Activated naive CD4-positive, alpha-beta T cell treated with anti-CD3 and anti-CD28 coated beads, Interleukin-2, amount 50 U/mL, for 24 hours (primary cell): ENCODE measurements at regions not wholly inside any gene's neighbourhood (a gene's known extent, or its start where the extent isn't known, plus 50 kb on each side); places are given as distances from the start of the nearest gene placed in this dataset.

Experiments
- H3K27ac Mint-ChIP-seq: one replicate; pipeline ENCODE4 v1.8.0; 2021; ENCODE audit warnings: mild to moderate bottlenecking, mixed read lengths
- H3K27me3 Mint-ChIP-seq: one replicate; pipeline ENCODE4 v1.8.0; 2021; ENCODE audit warnings: mixed read lengths
- H3K36me3 Mint-ChIP-seq: one replicate; pipeline ENCODE4 v1.8.0; 2021; ENCODE audit warnings: mixed read lengths
- H3K4me1 Mint-ChIP-seq: one replicate; pipeline ENCODE4 v1.8.0; 2021; ENCODE audit warnings: mixed read lengths
- H3K4me3 Mint-ChIP-seq: one replicate; pipeline ENCODE4 v1.8.0; 2021; ENCODE audit warnings: mild to moderate bottlenecking, mixed read lengths
- H3K9me3 Mint-ChIP-seq: one replicate; pipeline ENCODE4 v1.8.0; 2021; ENCODE audit warnings: mixed read lengths

DNA sequence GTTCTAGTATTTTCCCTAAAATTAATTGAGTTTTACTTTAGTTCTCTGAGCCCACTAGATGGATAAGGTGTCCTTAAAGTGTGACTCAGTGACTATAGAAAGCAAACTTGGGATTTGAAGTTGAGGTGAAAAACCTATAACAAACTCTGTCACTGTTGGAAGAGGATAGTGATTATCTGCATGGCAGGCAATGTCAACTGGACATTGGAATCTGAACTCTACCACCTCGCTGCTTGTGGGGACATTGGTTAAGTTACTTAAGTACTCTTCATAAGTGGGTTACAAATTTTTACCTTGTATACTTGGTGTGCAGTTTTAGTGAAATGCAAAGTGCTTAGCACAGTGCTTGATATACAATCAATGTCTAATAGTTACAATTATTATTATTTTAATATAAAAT, 87.9 kb upstream of the B3GAT2 start:
- H3K27ac Mint-ChIP-seq, result no peak overlapping the region
- peaks cover 3% of the 10 kb centered on the region for H3K9me3 Mint-ChIP-seq
- peaks cover 3% of the 10 kb centered on the region for H3K27me3 Mint-ChIP-seq
- no peaks in the 10 kb centered on the region for H3K4me1 Mint-ChIP-seq
- H3K36me3 Mint-ChIP-seq, result no peaks in the 10 kb centered on the region
- H3K4me3 Mint-ChIP-seq, result no peak overlapping the region

DNA sequence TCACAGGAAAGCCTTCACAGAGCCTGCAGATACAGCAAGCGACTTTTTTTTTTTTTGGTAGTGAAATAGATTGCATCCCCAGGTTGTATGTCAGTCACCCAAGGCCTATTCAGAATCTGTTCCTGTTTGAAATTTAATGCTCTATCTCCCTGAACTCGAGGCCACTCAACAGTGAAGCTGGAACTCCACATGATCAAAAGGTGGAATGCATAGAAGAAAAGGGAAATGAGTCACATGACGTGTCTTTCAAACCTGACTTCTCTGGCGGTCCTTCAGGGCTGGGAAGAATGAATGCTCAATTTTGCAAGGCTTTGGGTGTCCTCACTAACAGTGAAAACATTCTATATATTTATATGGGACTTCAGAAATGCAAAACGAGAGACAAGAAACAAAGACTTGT, 88.4 kb upstream of the B3GAT2 start:
- no peaks in the 10 kb centered on the region for H3K4me1 Mint-ChIP-seq
- peaks cover 3% of the 10 kb centered on the region for H3K9me3 Mint-ChIP-seq
- no peak overlapping the region for H3K27ac Mint-ChIP-seq
- H3K4me3 Mint-ChIP-seq, result no peak overlapping the region
- H3K27me3 Mint-ChIP-seq, result peaks cover 3% of the 10 kb centered on the region
- H3K36me3 Mint-ChIP-seq, result no peaks in the 10 kb centered on the region

DNA sequence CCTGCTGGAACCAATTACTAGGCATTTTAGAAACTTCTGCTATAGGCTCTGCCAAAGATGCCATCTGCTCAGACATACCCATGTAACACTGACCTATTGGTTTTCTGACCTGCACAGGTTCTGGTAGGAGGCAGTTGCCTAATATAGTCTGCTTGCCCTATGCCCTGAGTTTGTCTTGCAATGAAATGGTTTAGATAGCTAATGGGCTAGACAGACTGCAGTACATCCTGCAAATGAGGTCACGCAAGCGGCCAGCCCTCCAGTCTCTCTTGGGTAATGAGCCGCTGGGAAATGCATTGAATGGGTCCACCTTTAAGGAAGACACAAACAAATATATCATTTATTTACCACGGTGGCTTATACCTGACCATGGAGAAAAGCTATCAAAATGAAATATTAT, 90.6 kb upstream of the B3GAT2 start:
- Mint-ChIP-seq H3K9me3 (peaks cover 3% of the 10 kb centered on the region), H3K4me1 (no peaks in the 10 kb centered on the region), H3K27ac (no peak overlapping the region), H3K4me3 (no peak overlapping the region), H3K27me3 (no peaks in the 10 kb centered on the region), H3K36me3 (no peaks in the 10 kb centered on the region)

DNA sequence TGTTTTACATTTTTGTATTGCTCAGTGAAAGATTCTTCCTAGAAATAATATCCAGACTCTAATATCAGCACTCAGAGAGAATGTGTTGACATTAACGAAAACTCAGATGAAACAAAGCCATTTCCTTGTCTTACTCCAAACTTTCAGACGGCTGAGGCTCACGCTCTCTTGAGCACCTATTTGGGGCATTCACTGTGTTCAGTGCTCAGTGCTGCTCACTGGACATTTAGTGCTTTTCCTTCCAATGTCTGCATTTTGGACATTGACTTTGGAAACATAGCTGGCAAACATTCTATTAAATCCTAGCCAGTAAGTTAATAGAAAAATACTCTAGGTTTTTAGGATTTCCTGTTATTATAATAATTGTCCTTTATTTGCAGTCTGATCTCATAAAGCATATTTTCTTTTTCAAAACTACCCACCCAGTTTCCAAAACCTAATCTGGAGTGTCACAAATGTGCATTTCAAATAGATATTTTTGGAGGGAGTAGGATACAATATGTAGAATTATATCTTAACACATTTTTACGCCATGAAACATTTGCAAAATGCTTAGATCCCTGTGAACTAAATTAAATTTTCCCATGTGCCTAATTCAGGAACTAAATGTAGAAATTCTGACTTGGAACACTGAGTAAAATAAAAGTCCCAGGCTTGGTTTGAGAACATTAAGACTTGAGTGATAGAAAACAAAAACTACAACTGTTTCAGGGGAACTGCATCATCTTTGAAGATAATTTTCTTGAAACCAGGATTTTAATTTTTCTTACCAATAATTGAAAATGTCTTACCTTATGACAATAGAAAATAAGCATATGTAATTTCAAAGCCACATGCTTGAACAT, 91.7 kb upstream of the B3GAT2 start:
- Mint-ChIP-seq H3K27ac (no peak overlapping the region), H3K36me3 (no peaks in the 10 kb centered on the region), H3K27me3 (no peaks in the 10 kb centered on the region), H3K9me3 (peaks cover 3% of the 10 kb centered on the region), H3K4me3 (no peak overlapping the region), H3K4me1 (no peaks in the 10 kb centered on the region)

DNA sequence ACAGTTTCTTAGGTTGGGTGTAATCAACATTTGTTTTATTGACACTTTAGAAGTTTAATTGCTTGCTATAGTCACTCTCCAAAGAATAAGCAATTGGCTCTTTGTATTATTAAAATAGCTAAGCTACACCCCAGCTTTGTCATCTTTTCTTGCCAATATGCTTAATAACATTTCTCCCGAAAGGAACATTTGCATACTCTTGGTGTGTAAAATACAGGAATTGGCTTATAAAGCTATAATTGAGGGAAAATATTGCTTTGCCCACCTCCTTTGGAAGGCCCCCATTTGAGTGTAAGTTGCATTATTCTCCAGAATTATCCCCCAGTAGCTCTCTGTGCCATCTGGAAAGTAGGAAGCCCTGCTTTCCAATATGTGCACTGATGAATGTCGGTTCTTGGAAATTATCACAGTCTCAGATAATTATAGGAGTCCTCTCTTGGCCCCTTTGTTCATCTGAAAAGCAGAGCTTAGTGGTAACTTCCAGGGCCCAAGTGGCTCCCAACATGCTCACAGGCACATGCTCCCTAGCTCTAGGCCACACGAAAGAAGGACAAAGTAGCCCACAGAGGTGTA, 92.4 kb upstream of the B3GAT2 start:
- Mint-ChIP-seq H3K4me1 (no peaks in the 10 kb centered on the region), H3K27ac (no peak overlapping the region), H3K36me3 (no peaks in the 10 kb centered on the region), H3K9me3 (no peaks in the 10 kb centered on the region), H3K4me3 (no peak overlapping the region), H3K27me3 (no peaks in the 10 kb centered on the region)

DNA sequence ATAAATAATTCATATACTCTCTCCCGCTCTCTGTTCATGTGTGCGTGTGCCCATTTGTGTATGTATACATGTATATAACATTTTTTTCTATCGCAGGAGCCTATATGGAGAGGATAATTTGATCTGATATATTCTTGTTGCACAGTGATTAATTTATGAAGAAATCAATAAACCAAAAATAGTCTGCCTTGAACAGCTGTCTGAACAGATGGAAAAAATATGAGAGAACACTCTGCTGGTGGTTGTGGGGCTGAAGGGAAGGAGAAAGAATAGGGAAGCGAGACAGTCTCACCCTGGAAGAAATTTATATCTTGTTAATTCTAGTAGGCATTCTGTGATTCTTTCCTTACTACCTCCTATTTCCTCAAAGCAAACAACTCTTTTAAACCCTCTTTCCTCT, 96.6 kb upstream of the B3GAT2 start:
- Mint-ChIP-seq H3K4me1 (no peaks in the 10 kb centered on the region), H3K36me3 (no peaks in the 10 kb centered on the region), H3K27ac (no peak overlapping the region), H3K4me3 (no peak overlapping the region), H3K9me3 (no peaks in the 10 kb centered on the region), H3K27me3 (no peaks in the 10 kb centered on the region)

DNA sequence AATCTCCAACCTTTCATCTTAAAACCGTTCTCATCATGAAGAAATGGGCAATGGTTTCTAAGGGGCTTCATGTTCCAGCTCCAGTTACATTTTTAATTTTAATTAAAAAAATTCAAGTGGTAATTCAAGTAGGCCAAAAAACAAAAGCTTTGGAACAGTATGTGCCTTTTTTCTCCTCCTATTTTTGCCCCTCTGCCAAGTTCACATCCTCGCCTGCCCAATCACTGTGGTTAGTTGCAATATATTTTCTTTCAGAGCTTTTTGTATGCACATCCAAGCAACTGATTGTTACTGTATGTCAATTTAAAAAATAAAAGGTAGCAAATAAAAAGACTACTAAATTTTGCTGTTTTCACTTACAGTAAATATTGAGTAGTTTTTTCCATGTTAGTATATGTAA, 99.8 kb upstream of the B3GAT2 start:
- no peaks in the 10 kb centered on the region for H3K4me1 Mint-ChIP-seq
- H3K27ac Mint-ChIP-seq, result no peak overlapping the region
- H3K4me3 Mint-ChIP-seq, result no peak overlapping the region

DNA sequence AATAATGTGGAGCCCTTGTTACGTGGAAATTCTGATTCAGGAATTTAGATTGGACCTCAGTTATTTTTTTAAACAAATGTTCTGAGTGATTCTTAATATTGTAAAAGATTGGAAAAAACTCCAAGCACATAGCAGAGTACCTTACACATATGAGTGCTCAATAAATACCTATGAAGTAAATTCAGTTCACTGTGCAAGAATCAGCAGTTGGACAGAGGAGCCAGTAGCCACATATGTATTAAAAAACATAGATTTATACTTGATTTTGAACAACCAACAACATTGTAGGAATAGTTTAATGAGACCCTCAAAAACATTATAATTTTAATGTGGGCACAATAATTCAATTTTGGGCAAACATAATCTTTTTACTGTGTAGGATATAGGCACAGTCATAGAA, 109.3 kb upstream of the B3GAT2 start:
- peaks cover 2% of the 10 kb centered on the region for H3K36me3 Mint-ChIP-seq
- H3K27me3 Mint-ChIP-seq, result peaks cover 3% of the 10 kb centered on the region
- no peak overlapping the region for H3K27ac Mint-ChIP-seq
- H3K9me3 Mint-ChIP-seq, result no peaks in the 10 kb centered on the region
- H3K4me3 Mint-ChIP-seq, result no peak overlapping the region
- no peaks in the 10 kb centered on the region for H3K4me1 Mint-ChIP-seq

More for the DNA sequence above, 99.8 kb upstream of the B3GAT2 start:
- no peaks in the 10 kb centered on the region for H3K9me3 Mint-ChIP-seq
- no peaks in the 10 kb centered on the region for H3K27me3 Mint-ChIP-seq
- no peaks in the 10 kb centered on the region for H3K36me3 Mint-ChIP-seq

DNA sequence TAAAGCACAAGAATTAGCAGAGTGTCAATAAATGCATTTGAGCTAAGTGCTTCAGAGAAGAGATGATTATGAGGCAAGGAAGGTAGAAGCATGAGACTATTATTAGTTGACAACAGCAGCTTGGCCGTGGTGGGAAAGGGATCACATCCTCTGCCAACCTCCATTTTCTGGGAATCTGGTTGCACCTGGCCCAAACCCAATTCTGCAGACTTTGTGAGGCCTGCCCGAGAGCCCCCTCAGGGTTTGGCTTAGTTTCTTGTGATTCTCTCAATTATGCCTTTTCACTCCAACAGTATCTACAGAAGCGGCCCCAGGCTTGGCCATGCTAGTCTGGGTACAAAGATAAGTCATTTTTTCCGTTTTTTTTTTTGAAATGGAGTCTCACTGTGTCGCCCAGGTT, 111.0 kb upstream of the B3GAT2 start:
- Mint-ChIP-seq H3K9me3 (no peaks in the 10 kb centered on the region), H3K27me3 (peaks cover 3% of the 10 kb centered on the region), H3K36me3 (peaks cover 2% of the 10 kb centered on the region), H3K4me1 (no peaks in the 10 kb centered on the region), H3K4me3 (no peak overlapping the region), H3K27ac (no peak overlapping the region)

DNA sequence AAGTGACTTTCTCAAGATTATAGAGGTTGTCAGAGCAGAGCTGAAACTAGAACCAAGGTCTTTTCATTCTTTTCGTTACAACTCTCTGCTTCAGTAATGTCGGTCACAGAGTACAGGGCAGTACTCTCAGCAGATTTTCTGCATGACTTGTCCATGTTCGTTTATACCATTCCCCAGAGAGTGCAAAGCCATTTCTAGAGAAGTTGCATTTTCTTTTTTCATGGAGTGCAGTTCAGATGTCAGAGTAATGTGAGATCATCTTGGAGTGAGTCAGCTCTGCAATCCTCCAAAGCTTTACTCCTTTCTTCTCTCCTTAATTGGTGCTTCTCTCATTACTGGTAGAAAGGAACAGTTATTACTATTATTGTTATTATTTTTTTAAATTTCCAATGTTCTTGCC, 115.6 kb upstream of the B3GAT2 start:
- no peaks in the 10 kb centered on the region for H3K4me1 Mint-ChIP-seq
- H3K9me3 Mint-ChIP-seq, result peaks cover 10% of the 10 kb centered on the region
- H3K27ac Mint-ChIP-seq, result no peak overlapping the region
- H3K4me3 Mint-ChIP-seq, result no peak overlapping the region
- peaks cover 2% of the 10 kb centered on the region for H3K36me3 Mint-ChIP-seq
- peaks cover 8% of the 10 kb centered on the region for H3K27me3 Mint-ChIP-seq

DNA sequence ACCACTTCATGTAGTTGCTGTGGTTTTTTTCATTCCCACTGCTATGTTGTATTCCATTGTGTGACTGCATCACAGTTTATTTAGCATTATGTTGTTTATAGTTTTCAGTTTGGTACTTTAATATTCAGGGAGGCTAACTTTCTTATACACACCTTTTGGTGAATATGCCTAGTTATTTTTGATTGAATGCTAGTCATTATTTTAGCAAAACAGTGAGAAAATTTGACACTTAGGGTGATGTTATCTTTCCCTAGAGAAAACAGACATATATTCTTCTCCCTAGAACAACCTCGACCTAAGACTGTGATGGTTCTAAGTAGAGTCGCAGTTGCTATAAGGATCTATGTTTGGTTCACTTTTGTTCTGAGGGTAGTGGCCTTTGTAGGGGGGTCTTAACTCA, 120.8 kb upstream of the B3GAT2 start:
- H3K9me3 Mint-ChIP-seq, result peaks cover 17% of the 10 kb centered on the region
- H3K4me3 Mint-ChIP-seq, result no peak overlapping the region
- H3K27me3 Mint-ChIP-seq, result peaks cover 5% of the 10 kb centered on the region
- H3K36me3 Mint-ChIP-seq, result no peaks in the 10 kb centered on the region
- H3K27ac Mint-ChIP-seq, result no peak overlapping the region
- H3K4me1 Mint-ChIP-seq, result no peaks in the 10 kb centered on the region

DNA sequence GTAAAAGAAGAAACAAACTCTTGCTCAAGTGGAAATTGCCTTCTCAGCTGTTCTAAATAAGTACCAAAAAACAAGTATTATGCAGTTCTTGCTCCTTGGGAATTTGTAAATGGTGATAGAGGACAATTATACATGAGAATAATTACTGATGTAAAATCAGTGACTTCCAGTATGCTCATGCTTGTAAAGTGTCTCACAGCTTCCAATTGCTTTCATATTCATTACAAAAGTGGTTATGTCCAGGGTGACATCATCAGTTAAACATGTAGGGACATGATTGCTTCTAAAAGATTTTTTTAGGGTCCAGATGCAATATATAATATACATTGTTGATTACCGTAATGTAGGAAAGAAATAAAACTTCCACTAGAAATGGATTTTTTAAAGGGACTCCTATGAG, 122.8 kb upstream of the B3GAT2 start:
- Mint-ChIP-seq H3K36me3 (no peaks in the 10 kb centered on the region), H3K27ac (no peak overlapping the region), H3K27me3 (no peaks in the 10 kb centered on the region), H3K4me3 (no peak overlapping the region), H3K9me3 (peaks cover 13% of the 10 kb centered on the region), H3K4me1 (no peaks in the 10 kb centered on the region)

DNA sequence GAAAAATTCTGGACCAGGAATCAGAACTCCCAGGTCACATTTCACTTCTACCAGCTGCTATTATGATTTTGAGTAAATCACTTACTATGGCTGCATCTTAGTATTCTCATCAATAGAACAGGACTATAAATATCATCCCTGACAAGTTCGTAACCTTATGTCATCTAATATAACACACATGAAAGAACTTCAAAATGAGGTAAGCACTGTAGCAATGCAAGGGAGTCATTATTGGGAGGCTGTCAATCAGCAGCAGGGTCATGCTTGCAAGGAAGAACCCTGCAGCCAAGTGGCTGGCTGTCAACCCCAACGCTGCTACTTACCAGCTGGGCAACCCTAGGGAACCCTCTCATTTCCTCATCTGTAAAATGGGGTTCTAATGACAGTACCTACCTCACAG, 123.3 kb upstream of the B3GAT2 start:
- H3K4me1 Mint-ChIP-seq, result no peaks in the 10 kb centered on the region
- peaks cover 13% of the 10 kb centered on the region for H3K9me3 Mint-ChIP-seq
- no peak overlapping the region for H3K4me3 Mint-ChIP-seq
- H3K36me3 Mint-ChIP-seq, result no peaks in the 10 kb centered on the region
- H3K27me3 Mint-ChIP-seq, result no peaks in the 10 kb centered on the region
- no peak overlapping the region for H3K27ac Mint-ChIP-seq

DNA sequence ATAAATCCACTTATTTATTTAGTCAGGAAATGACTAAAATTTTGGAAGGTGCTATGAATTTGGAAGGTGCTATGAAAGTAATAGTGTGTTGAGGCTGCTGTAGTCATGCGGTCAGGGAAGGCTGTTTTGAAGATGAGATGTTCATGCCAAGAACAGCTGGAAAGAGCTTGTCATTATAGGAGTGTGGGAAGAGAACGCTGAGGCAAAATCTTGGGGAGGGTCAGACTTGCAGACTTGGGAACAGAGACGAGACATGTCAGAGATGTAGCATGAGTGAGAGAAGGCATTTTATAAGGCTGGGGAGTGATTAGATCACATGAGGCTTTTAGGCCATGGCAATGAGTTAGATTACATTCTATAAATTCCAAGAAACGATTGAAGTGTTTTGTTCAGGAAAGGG, 124.0 kb upstream of the B3GAT2 start:
- no peak overlapping the region for H3K4me3 Mint-ChIP-seq
- H3K27ac Mint-ChIP-seq, result no peak overlapping the region
- peaks cover 13% of the 10 kb centered on the region for H3K9me3 Mint-ChIP-seq
- H3K36me3 Mint-ChIP-seq, result no peaks in the 10 kb centered on the region
- no peaks in the 10 kb centered on the region for H3K27me3 Mint-ChIP-seq
- no peaks in the 10 kb centered on the region for H3K4me1 Mint-ChIP-seq

DNA sequence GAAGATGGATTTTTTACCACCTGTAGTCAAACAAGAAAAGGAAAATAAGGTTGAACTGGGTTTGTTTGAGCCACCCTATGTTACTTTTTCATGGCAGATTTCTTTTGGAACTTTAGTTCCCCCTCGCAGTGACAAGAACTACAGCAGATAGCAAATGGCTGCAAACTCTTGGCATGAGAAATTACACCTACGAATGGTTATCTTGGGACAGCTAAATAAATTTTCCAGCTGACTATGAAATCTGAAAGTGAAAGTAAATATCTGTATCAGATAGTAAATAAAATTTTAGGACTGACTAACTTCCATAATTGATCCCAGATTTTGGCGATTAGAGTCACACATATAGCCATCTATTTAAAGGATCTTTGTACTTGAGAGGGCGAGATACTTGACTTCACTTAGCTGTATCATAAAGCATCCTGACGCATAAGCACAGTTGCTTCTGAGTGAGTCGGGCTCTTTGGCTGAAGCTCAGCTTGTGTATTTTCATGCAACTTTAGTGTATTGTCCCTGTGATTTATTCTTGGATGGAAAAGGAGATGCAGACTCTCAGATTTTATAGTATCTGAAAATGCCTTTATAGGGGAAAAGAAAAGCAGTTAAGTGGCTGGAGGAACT, 125.3 kb upstream of the B3GAT2 start:
- peaks cover 7% of the 10 kb centered on the region for H3K9me3 Mint-ChIP-seq
- no peaks in the 10 kb centered on the region for H3K4me1 Mint-ChIP-seq
- no peaks in the 10 kb centered on the region for H3K36me3 Mint-ChIP-seq
- H3K4me3 Mint-ChIP-seq, result no peak overlapping the region
- no peak overlapping the region for H3K27ac Mint-ChIP-seq
- no peaks in the 10 kb centered on the region for H3K27me3 Mint-ChIP-seq

DNA sequence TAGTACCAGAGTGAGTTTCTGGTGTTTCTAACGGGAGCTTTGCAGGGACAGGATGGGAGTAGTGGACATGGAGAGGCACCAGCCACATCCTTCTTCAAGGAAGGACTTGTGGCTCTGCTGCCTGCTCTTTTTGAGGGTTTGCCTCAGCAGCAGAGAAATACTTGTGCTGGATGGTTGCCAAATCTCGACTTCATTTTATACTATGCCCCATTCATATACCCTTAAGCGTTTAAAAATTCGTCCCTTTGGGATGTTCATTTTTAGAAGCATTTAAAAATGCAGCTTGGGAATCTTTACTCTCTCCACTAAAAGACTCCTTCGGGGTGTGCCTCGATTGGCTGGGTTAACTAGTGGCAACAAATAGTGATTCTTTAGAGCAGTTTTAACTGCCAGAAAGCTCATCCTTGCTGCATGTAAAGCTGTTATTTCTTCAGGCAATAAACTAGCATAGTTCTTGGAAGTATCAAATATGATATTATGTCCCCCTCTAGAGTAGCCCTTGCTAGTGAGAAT, 126.5 kb upstream of the B3GAT2 start:
- no peak overlapping the region for H3K4me3 Mint-ChIP-seq
- H3K9me3 Mint-ChIP-seq, result peaks cover 4% of the 10 kb centered on the region
- no peaks in the 10 kb centered on the region for H3K27me3 Mint-ChIP-seq
- H3K4me1 Mint-ChIP-seq, result no peaks in the 10 kb centered on the region
- no peak overlapping the region for H3K27ac Mint-ChIP-seq
- H3K36me3 Mint-ChIP-seq, result no peaks in the 10 kb centered on the region
